GM23338 (cell line): ENCODE measurements at regions not wholly inside any gene's neighbourhood (a gene's known extent, or its start where the extent isn't known, plus 50 kb on each side); places are given as distances from the start of the nearest gene placed in this dataset.

Experiments
- ATAC-seq: fragments of 200-7000 bp; cut with Tn5 transposase; 3 replicates; pipeline ENCODE4 v1.9.1; 2020
- DNase-seq: peaks from one replicate; pipeline ENCODE4 v3.0.0-alpha.2; 2015; ENCODE audit warnings: low spot score
- H2AFZ ChIP-seq: fragments of 200-600 bp; sonication (generic); 2 replicates; pipeline ENCODE4 v1.8.0; 2016; ENCODE audit warnings: antibody characterized with exemption, mild to moderate bottlenecking, moderate library complexity
- H3F3A ChIP-seq: fragments of 200-600 bp; sonication (generic); replicated peaks from 2 replicates; pipeline ENCODE4 v1.8.0; 2017; ENCODE audit warnings: antibody characterized with exemption, mixed run types, low read depth
- H3K27ac ChIP-seq: fragments of 200-600 bp; sonication (generic); 2 replicates; pipeline ENCODE4 v1.6.1; 2016; ENCODE audit warnings: low read depth
- H3K27me3 ChIP-seq: fragments of 200-600 bp; sonication (generic); 2 replicates; pipeline ENCODE4 v1.8.0; 2016; ENCODE audit warnings: mild to moderate bottlenecking, mixed run types, moderate library complexity; ENCODE audit not compliant: insufficient read depth
- H3K36me3 ChIP-seq: fragments of 200-600 bp; sonication (generic); 2 replicates; pipeline ENCODE4 v1.8.0; 2016; ENCODE audit warnings: mild to moderate bottlenecking; ENCODE audit not compliant: insufficient read depth
- H3K4me1 ChIP-seq: fragments of 200-600 bp; sonication (generic); 2 replicates; pipeline ENCODE4 v1.8.0; 2016; ENCODE audit warnings: mild to moderate bottlenecking, moderate library complexity; ENCODE audit not compliant: insufficient read depth
- H3K4me2 ChIP-seq: fragments of 200-600 bp; sonication (generic); 2 replicates; pipeline ENCODE4 v1.7.1; 2017; ENCODE audit warnings: mixed run types
- H3K4me3 ChIP-seq: fragments of 200-600 bp; sonication (generic); 2 replicates; pipeline ENCODE4 v1.6.1; 2016; ENCODE audit warnings: mixed run types
- H3K79me2 ChIP-seq: fragments of 200-600 bp; sonication (generic); replicated peaks from 2 replicates; pipeline ENCODE4 v1.8.0; 2017; ENCODE audit warnings: mild to moderate bottlenecking; ENCODE audit not compliant: insufficient read depth
- H3K9me2 ChIP-seq: fragments of 200-600 bp; sonication (generic); 2 replicates; pipeline ENCODE4 v1.8.0; 2017; ENCODE audit not compliant: insufficient read depth
- H4K20me1 ChIP-seq: fragments of 200-600 bp; sonication (generic); replicated peaks from 2 replicates; pipeline ENCODE4 v1.8.0; 2017; ENCODE audit warnings: mild to moderate bottlenecking; ENCODE audit not compliant: insufficient read depth
- H3K27ac Mint-ChIP-seq: 2 replicates; pipeline ENCODE4 v1.8.0; 2020; ENCODE audit warnings: inconsistent platforms, mild to moderate bottlenecking, moderate library complexity, mixed read lengths
- H3K27me3 Mint-ChIP-seq: 3 replicates; pipeline ENCODE4 v1.8.0; 2022; ENCODE audit warnings: low read depth, mild to moderate bottlenecking, moderate library complexity, mixed read lengths, inconsistent platforms; ENCODE audit not compliant: insufficient read depth, poor library complexity
- H3K36me3 Mint-ChIP-seq: 3 replicates; pipeline ENCODE4 v1.8.0; 2021; ENCODE audit warnings: low read depth, mild to moderate bottlenecking, inconsistent platforms, moderate library complexity, mixed read lengths
- H3K4me1 Mint-ChIP-seq: 3 replicates; pipeline ENCODE4 v1.8.0; 2020; ENCODE audit warnings: mild to moderate bottlenecking, inconsistent platforms, mixed read lengths
- H3K4me3 Mint-ChIP-seq: 3 replicates; pipeline ENCODE4 v1.8.0; 2021; ENCODE audit warnings: moderate library complexity, mild to moderate bottlenecking, inconsistent platforms, mixed read lengths
- H3K9me3 Mint-ChIP-seq: 3 replicates; pipeline ENCODE4 v1.8.0; 2020; ENCODE audit warnings: moderate library complexity, mild to moderate bottlenecking, inconsistent platforms, mixed read lengths
- CREB1 ChIP-seq: fragments of 250-450 bp; sonication (Bioruptor Pico); IDR thresholded peaks from 2 replicates; pipeline ENCODE4 v1.5.0; 2020; ENCODE audit warnings: low read depth, mild to moderate bottlenecking, moderate library complexity
- EZH2 ChIP-seq: fragments of 200-600 bp; sonication (generic); IDR thresholded peaks from one replicate; pipeline ENCODE4 v1.8.0; 2017; ENCODE audit warnings: antibody characterized with exemption, mild to moderate bottlenecking, low read depth; ENCODE audit not compliant: unreplicated experiment
- EZH2phosphoT487 ChIP-seq: fragments of 200-600 bp; sonication (generic); IDR thresholded peaks from one replicate; pipeline ENCODE4 v1.8.1; 2018; ENCODE audit warnings: antibody characterized with exemption; ENCODE audit not compliant: unreplicated experiment
- JUNB ChIP-seq: IDR thresholded peaks from one replicate; pipeline ENCODE4 v1.6.1; 2016; ENCODE audit warnings: antibody characterized with exemption; ENCODE audit not compliant: unreplicated experiment
- NANOG ChIP-seq: IDR thresholded peaks from 2 replicates; pipeline ENCODE4 v1.6.1; 2016; ENCODE audit warnings: antibody characterized with exemption, borderline replicate concordance
- POLR2AphosphoS5 ChIP-seq: IDR thresholded peaks from 2 replicates; pipeline ENCODE4 v1.6.1; 2016; ENCODE audit warnings: antibody characterized with exemption, low read depth
- STAT1 ChIP-seq: IDR thresholded peaks from one replicate; pipeline ENCODE4 v1.6.1; 2016; ENCODE audit warnings: antibody characterized with exemption; ENCODE audit not compliant: unreplicated experiment
- ZNF114 ChIP-seq: fragments of 250-450 bp; sonication (Bioruptor Pico); IDR thresholded peaks from 2 replicates; pipeline ENCODE4 v1.5.0; 2020; ENCODE audit warnings: mild to moderate bottlenecking, moderate library complexity
- ZNF331 ChIP-seq: fragments of 250-450 bp; sonication (Bioruptor Pico); IDR thresholded peaks from 2 replicates; pipeline ENCODE4 v1.5.0; 2020; ENCODE audit warnings: low read depth, mild to moderate bottlenecking, moderate library complexity
- TF ChIP-seq, protein P1 (sequence below), 2 experiments: fragments of 200-600 bp in 1 of 2; sonication (generic) in 1 of 2; conservative IDR thresholded peaks; 2 replicates each; pipeline versions ENCODE4 v1.5.1 to v1.6.1; 2016 to 2017; ENCODE audit warnings: antibody characterized with exemption in 2 of 2, low read depth in 2 of 2, mild to moderate bottlenecking in 2 of 2, moderate library complexity in 1 of 2
- TF ChIP-seq, protein P2 (sequence below): fragments of 250-450 bp; sonication (Bioruptor Pico); IDR thresholded peaks from 2 replicates; pipeline ENCODE4 v1.5.0; 2020; ENCODE audit warnings: mild to moderate bottlenecking, moderate library complexity
- TF ChIP-seq, protein P3 (sequence below): IDR thresholded peaks from one replicate; pipeline ENCODE4 v1.6.1; 2018; ENCODE audit warnings: antibody characterized with exemption; ENCODE audit not compliant: unreplicated experiment
- TF ChIP-seq, protein P4 (sequence below): IDR thresholded peaks from 2 replicates; pipeline ENCODE4 v1.6.1; 2016; ENCODE audit warnings: antibody characterized with exemption

DNA sequence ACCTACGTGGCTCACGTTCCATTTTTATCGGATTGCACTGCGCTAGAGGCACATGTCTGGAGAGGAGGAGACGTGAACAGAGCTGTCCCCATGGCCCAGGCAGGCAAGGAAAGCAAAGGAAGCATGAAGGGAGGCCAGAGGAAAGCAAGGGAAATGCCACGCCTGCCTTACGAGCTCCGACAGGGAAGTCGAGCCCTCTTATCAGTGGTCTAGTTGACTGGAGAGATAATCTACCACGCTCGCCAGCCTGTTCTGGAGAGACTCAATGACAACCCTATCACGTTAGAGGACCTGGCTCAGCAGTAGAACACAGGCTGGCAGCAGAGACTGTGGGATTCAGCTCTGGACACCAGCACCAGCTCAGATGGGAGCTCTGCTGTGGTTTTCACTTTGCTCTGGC is 202.6 kb upstream of the ID2 start:
- Mint-ChIP-seq H3K27ac (no peak overlapping the region), H3K27me3 (no peaks in the 10 kb centered on the region), H3K4me1 (peaks cover 4% of the 10 kb centered on the region; the same call in 2 of the 3 replicates), H3K4me3 (no peak overlapping the region), H3K9me3 (no peaks in the 10 kb centered on the region), H3K36me3 (no peaks in the 10 kb centered on the region)
- TF ChIP-seq CREB1 (CRISPR knock-in tag) (no peak), ZNF331 (CRISPR knock-in tag) (no peak), NANOG (no peak), ZNF114 (CRISPR knock-in tag) (no peak), STAT1 (no peak), JUNB (no peak), POLR2AphosphoS5 (no peak), EZH2 (no peak), EZH2phosphoT487 (no peak)
- TF ChIP-seq, protein P1, sequence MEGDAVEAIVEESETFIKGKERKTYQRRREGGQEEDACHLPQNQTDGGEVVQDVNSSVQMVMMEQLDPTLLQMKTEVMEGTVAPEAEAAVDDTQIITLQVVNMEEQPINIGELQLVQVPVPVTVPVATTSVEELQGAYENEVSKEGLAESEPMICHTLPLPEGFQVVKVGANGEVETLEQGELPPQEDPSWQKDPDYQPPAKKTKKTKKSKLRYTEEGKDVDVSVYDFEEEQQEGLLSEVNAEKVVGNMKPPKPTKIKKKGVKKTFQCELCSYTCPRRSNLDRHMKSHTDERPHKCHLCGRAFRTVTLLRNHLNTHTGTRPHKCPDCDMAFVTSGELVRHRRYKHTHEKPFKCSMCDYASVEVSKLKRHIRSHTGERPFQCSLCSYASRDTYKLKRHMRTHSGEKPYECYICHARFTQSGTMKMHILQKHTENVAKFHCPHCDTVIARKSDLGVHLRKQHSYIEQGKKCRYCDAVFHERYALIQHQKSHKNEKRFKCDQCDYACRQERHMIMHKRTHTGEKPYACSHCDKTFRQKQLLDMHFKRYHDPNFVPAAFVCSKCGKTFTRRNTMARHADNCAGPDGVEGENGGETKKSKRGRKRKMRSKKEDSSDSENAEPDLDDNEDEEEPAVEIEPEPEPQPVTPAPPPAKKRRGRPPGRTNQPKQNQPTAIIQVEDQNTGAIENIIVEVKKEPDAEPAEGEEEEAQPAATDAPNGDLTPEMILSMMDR (conservative IDR thresholded peaks at IDR 0.05; ENCODE audit: low read depth in 2 of 2), result no peak
- TF ChIP-seq, protein P2, sequence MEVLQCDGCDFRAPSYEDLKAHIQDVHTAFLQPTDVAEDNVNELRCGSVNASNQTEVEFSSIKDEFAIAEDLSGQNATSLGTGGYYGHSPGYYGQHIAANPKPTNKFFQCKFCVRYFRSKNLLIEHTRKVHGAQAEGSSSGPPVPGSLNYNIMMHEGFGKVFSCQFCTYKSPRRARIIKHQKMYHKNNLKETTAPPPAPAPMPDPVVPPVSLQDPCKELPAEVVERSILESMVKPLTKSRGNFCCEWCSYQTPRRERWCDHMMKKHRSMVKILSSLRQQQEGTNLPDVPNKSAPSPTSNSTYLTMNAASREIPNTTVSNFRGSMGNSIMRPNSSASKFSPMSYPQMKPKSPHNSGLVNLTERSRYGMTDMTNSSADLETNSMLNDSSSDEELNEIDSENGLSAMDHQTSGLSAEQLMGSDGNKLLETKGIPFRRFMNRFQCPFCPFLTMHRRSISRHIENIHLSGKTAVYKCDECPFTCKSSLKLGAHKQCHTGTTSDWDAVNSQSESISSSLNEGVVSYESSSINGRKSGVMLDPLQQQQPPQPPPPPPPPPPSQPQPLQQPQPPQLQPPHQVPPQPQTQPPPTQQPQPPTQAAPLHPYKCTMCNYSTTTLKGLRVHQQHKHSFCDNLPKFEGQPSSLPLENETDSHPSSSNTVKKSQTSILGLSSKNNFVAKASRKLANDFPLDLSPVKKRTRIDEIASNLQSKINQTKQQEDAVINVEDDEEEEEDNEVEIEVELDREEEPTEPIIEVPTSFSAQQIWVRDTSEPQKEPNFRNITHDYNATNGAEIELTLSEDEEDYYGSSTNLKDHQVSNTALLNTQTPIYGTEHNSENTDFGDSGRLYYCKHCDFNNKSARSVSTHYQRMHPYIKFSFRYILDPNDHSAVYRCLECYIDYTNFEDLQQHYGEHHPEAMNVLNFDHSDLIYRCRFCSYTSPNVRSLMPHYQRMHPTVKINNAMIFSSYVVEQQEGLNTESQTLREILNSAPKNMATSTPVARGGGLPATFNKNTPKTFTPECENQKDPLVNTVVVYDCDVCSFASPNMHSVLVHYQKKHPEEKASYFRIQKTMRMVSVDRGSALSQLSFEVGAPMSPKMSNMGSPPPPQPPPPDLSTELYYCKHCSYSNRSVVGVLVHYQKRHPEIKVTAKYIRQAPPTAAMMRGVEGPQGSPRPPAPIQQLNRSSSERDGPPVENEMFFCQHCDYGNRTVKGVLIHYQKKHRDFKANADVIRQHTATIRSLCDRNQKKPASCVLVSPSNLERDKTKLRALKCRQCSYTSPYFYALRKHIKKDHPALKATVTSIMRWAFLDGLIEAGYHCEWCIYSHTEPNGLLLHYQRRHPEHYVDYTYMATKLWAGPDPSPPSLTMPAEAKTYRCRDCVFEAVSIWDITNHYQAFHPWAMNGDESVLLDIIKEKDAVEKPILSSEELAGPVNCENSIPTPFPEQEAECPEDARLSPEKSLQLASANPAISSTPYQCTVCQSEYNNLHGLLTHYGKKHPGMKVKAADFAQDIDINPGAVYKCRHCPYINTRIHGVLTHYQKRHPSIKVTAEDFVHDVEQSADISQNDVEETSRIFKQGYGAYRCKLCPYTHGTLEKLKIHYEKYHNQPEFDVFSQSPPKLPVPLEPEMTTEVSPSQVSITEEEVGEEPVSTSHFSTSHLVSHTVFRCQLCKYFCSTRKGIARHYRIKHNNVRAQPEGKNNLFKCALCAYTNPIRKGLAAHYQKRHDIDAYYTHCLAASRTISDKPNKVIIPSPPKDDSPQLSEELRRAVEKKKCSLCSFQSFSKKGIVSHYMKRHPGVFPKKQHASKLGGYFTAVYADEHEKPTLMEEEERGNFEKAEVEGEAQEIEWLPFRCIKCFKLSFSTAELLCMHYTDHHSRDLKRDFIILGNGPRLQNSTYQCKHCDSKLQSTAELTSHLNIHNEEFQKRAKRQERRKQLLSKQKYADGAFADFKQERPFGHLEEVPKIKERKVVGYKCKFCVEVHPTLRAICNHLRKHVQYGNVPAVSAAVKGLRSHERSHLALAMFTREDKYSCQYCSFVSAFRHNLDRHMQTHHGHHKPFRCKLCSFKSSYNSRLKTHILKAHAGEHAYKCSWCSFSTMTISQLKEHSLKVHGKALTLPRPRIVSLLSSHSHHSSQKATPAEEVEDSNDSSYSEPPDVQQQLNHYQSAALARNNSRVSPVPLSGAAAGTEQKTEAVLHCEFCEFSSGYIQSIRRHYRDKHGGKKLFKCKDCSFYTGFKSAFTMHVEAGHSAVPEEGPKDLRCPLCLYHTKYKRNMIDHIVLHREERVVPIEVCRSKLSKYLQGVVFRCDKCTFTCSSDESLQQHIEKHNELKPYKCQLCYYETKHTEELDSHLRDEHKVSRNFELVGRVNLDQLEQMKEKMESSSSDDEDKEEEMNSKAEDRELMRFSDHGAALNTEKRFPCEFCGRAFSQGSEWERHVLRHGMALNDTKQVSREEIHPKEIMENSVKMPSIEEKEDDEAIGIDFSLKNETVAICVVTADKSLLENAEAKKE (CRISPR knock-in tag), result no peak
- TF ChIP-seq, protein P3, sequence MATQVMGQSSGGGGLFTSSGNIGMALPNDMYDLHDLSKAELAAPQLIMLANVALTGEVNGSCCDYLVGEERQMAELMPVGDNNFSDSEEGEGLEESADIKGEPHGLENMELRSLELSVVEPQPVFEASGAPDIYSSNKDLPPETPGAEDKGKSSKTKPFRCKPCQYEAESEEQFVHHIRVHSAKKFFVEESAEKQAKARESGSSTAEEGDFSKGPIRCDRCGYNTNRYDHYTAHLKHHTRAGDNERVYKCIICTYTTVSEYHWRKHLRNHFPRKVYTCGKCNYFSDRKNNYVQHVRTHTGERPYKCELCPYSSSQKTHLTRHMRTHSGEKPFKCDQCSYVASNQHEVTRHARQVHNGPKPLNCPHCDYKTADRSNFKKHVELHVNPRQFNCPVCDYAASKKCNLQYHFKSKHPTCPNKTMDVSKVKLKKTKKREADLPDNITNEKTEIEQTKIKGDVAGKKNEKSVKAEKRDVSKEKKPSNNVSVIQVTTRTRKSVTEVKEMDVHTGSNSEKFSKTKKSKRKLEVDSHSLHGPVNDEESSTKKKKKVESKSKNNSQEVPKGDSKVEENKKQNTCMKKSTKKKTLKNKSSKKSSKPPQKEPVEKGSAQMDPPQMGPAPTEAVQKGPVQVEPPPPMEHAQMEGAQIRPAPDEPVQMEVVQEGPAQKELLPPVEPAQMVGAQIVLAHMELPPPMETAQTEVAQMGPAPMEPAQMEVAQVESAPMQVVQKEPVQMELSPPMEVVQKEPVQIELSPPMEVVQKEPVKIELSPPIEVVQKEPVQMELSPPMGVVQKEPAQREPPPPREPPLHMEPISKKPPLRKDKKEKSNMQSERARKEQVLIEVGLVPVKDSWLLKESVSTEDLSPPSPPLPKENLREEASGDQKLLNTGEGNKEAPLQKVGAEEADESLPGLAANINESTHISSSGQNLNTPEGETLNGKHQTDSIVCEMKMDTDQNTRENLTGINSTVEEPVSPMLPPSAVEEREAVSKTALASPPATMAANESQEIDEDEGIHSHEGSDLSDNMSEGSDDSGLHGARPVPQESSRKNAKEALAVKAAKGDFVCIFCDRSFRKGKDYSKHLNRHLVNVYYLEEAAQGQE, result no peak
- TF ChIP-seq, protein P4, sequence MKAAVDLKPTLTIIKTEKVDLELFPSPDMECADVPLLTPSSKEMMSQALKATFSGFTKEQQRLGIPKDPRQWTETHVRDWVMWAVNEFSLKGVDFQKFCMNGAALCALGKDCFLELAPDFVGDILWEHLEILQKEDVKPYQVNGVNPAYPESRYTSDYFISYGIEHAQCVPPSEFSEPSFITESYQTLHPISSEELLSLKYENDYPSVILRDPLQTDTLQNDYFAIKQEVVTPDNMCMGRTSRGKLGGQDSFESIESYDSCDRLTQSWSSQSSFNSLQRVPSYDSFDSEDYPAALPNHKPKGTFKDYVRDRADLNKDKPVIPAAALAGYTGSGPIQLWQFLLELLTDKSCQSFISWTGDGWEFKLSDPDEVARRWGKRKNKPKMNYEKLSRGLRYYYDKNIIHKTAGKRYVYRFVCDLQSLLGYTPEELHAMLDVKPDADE, result no peak
- Histone ChIP-seq H4K20me1 (no peaks in the 10 kb centered on the region), H3K36me3 (no peaks in the 10 kb centered on the region), H3K27me3 (no peaks in the 10 kb centered on the region), H3K4me2 (no peak overlapping the region), H3F3A (no peaks in the 10 kb centered on the region), H3K4me3 (no peak overlapping the region), H2AFZ (no peak overlapping the region), H3K79me2 (no peaks in the 10 kb centered on the region), H3K9me2 (no peaks in the 10 kb centered on the region), H3K4me1 (no peaks in the 10 kb centered on the region), H3K27ac (no peak overlapping the region)
- DNase-seq (no peak), ATAC-seq (no peak)
